ENCODE measurements at regions not wholly inside any gene's neighbourhood (a gene's known extent, or its start where the extent isn't known, plus 50 kb on each side); places are given as distances from the start of the nearest gene placed in this dataset.

DNA sequence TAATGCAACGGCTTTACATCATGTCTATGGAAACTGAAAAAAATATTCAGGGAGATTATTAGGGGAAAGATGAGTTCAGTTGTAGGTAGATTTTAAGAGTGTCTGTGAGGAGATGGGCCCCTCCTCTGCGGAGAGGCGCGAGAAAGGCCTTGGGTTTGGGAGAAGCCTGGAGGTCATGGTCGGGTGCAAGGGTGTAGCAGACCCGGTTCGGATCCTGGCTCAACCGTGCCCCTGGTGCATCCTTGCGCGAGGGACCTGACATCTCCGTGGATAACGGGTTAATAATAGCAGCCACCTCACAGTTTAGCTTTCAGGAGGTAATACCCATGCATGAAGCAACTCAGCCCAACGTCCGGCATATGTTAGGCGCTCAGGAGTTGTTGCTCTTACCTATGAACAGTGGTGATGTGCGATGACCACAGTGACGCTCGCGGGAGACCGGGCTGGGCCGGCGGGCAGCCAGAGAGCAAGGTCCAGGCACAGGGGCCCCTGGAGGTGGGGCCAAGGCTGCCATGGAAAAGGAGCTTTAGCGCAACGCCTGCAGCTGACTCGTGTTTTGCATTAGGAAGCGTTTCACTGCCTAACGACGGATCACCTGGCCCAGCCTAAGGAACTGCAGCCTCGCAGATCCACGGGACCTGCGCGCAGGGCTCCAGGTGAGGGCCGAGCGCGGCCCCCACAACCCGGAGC, 146.4 kb upstream of the ARID1B start:
- TF ChIP-seq EZH2 (IDR thresholded peaks at IDR 0.05; ENCODE audit: low read length), result no peak
- TF ChIP-seq, protein P1, sequence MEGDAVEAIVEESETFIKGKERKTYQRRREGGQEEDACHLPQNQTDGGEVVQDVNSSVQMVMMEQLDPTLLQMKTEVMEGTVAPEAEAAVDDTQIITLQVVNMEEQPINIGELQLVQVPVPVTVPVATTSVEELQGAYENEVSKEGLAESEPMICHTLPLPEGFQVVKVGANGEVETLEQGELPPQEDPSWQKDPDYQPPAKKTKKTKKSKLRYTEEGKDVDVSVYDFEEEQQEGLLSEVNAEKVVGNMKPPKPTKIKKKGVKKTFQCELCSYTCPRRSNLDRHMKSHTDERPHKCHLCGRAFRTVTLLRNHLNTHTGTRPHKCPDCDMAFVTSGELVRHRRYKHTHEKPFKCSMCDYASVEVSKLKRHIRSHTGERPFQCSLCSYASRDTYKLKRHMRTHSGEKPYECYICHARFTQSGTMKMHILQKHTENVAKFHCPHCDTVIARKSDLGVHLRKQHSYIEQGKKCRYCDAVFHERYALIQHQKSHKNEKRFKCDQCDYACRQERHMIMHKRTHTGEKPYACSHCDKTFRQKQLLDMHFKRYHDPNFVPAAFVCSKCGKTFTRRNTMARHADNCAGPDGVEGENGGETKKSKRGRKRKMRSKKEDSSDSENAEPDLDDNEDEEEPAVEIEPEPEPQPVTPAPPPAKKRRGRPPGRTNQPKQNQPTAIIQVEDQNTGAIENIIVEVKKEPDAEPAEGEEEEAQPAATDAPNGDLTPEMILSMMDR (optimal IDR thresholded peaks at IDR 0.05 in 1 of 3, IDR thresholded peaks at IDR 0.05 in 1 of 3, conservative IDR thresholded peaks at IDR 0.05 in 1 of 3; ENCODE audit: extremely low read depth in 1 of 3, insufficient read depth in 2 of 3, low read length in 3 of 3), result no peak
- dilution Hi-C loops (cut with MboI; ENCODE audit: extremely low pct_ligation_motif_present, low sequenced_read_pairs), result no loop called here
- FAIRE-seq (no peak), DNase-seq (ENCODE audit: low read depth, low spot score) (no peak)
- Histone ChIP-seq H3K27me3 (ENCODE audit: control insufficient read depth, extremely low read depth, insufficient read depth, low read length) (no peaks in the 10 kb centered on the region), H3K4me1 (ENCODE audit: control insufficient read depth, extremely low read depth, insufficient read depth, low read length) (no peaks in the 10 kb centered on the region), H3K9me3 (ENCODE audit: control insufficient read depth, low read depth, low read length) (no peaks in the 10 kb centered on the region), H2AFZ (ENCODE audit: control insufficient read depth, low read length) (no peak overlapping the region), H3K79me2 (ENCODE audit: control insufficient read depth, insufficient read depth, low read length) (no peaks in the 10 kb centered on the region), H3K4me3 (ENCODE audit: control insufficient read depth in 2 of 3, extremely low read depth in 1 of 3, insufficient read depth in 2 of 3, low read depth in 1 of 3, low read length in 3 of 3) (no peak overlapping the region), H3K9ac (ENCODE audit: control insufficient read depth, extremely low read depth, insufficient read depth, low read length) (no peak overlapping the region), H3K36me3 (ENCODE audit: control insufficient read depth in 2 of 2, extremely low read depth in 1 of 2, insufficient read depth in 2 of 2, low read length in 2 of 2) (no peaks in the 10 kb centered on the region), H3K27ac (ENCODE audit: control insufficient read depth, insufficient read depth, low read length) (no peak overlapping the region), H3K4me2 (ENCODE audit: control insufficient read depth, extremely low read depth, insufficient read depth, low read depth, low read length) (no peak overlapping the region), H3K9me1 (ENCODE audit: control insufficient read depth, extremely low read depth, insufficient read depth, low read length) (no peaks in the 10 kb centered on the region), H4K20me1 (ENCODE audit: control insufficient read depth, extremely low read depth, insufficient read depth, low read length) (no peaks in the 10 kb centered on the region)

DNA sequence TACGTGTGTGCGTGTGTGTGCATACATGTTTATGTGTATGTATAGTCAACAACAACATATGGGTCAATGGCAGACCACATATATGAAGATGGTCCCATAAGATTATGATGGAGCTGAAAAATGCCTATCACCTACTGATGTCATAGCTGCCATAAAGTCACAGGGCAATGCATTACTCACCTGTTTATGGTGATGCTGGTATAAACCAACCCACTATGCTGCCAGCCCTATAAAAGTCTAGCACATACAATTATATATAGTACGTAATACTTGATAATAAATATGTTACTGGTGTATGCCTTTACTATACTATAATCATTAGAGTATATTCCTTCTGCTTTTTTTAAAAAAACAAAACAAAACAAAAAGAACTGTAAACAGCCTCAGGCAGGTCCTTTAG, 148.4 kb upstream of the ARID1B start:
- no peak for DNase-seq (ENCODE audit: low read depth, low spot score)
- Histone ChIP-seq H3K27ac (ENCODE audit: control insufficient read depth, insufficient read depth, low read length) (no peak overlapping the region), H3K36me3 (ENCODE audit: control insufficient read depth in 2 of 2, extremely low read depth in 1 of 2, insufficient read depth in 2 of 2, low read length in 2 of 2) (no peaks in the 10 kb centered on the region), H2AFZ (ENCODE audit: control insufficient read depth, low read length) (no peak overlapping the region), H3K9ac (ENCODE audit: control insufficient read depth, extremely low read depth, insufficient read depth, low read length) (no peak overlapping the region), H3K27me3 (ENCODE audit: control insufficient read depth, extremely low read depth, insufficient read depth, low read length) (no peaks in the 10 kb centered on the region), H3K79me2 (ENCODE audit: control insufficient read depth, insufficient read depth, low read length) (no peaks in the 10 kb centered on the region), H3K4me3 (ENCODE audit: control insufficient read depth in 2 of 3, extremely low read depth in 1 of 3, insufficient read depth in 2 of 3, low read depth in 1 of 3, low read length in 3 of 3) (no peak overlapping the region), H3K4me2 (ENCODE audit: control insufficient read depth, extremely low read depth, insufficient read depth, low read depth, low read length) (no peak overlapping the region), H3K9me1 (ENCODE audit: control insufficient read depth, extremely low read depth, insufficient read depth, low read length) (no peaks in the 10 kb centered on the region), H3K4me1 (ENCODE audit: control insufficient read depth, extremely low read depth, insufficient read depth, low read length) (no peaks in the 10 kb centered on the region), H3K9me3 (ENCODE audit: control insufficient read depth, low read depth, low read length) (no peaks in the 10 kb centered on the region), H4K20me1 (ENCODE audit: control insufficient read depth, extremely low read depth, insufficient read depth, low read length) (no peaks in the 10 kb centered on the region)
- FAIRE-seq, result no peak
- TF ChIP-seq, protein P1 (optimal IDR thresholded peaks at IDR 0.05 in 1 of 3, IDR thresholded peaks at IDR 0.05 in 1 of 3, conservative IDR thresholded peaks at IDR 0.05 in 1 of 3; ENCODE audit: extremely low read depth in 1 of 3, insufficient read depth in 2 of 3, low read length in 3 of 3), result no peak
- TF ChIP-seq EZH2 (IDR thresholded peaks at IDR 0.05; ENCODE audit: low read length), result no peak
- dilution Hi-C loops (cut with MboI; ENCODE audit: extremely low pct_ligation_motif_present, low sequenced_read_pairs), result no loop called here

All from keratinocyte (primary cell).